Keratinocyte (primary cell): ENCODE measurements at regions not wholly inside any gene's neighbourhood (a gene's known extent, or its start where the extent isn't known, plus 50 kb on each side); places are given as distances from the start of the nearest gene placed in this dataset.

Source experiments
- DNase-seq: peaks from one replicate; pipeline ENCODE4 v3.0.0-alpha.2; 2011; ENCODE audit warnings: low read depth, missing footprints, low spot score
- FAIRE-seq: peaks from 2 replicates; lab custom pipeline; 2011; peaks lifted over from hg19 to GRCh38; lab: Jason Lieb, UNC
- H2AFZ ChIP-seq: 2 replicates; pipeline ENCODE4 v1.6.0; 2012; ENCODE audit warnings: low read length, control low read depth, inconsistent platforms; ENCODE audit not compliant: control insufficient read depth
- H3K27ac ChIP-seq: 2 replicates; pipeline ENCODE4 v1.5.1; 2011; ENCODE audit warnings: low read length; ENCODE audit not compliant: control insufficient read depth, insufficient read depth
- H3K27me3 ChIP-seq: 3 replicates; pipeline ENCODE4 v1.6.0; 2011; ENCODE audit warnings: low read length; ENCODE audit not compliant: control insufficient read depth, insufficient read depth; ENCODE audit errors: extremely low read depth
- H3K36me3 ChIP-seq, 2 experiments: 2 replicates in 1 of 2; 3 replicates in 1 of 2; pipeline ENCODE4 v1.5.1; 2011; ENCODE audit warnings: low read length in 2 of 2, mild to moderate bottlenecking in 1 of 2; ENCODE audit not compliant: control insufficient read depth in 2 of 2, insufficient read depth in 2 of 2; ENCODE audit errors: extremely low read depth in 1 of 2
- H3K4me1 ChIP-seq: 3 replicates; pipeline ENCODE4 v1.5.1; 2011; ENCODE audit warnings: low read length; ENCODE audit not compliant: control insufficient read depth, insufficient read depth; ENCODE audit errors: extremely low read depth
- H3K4me2 ChIP-seq: 3 replicates; pipeline ENCODE4 v1.6.0; 2011; ENCODE audit warnings: low read depth, low read length; ENCODE audit not compliant: control insufficient read depth, insufficient read depth; ENCODE audit errors: extremely low read depth
- H3K4me3 ChIP-seq, 3 experiments: fragments of 200-600 bp in 1 of 3; sonication (generic) in 1 of 3; 2 replicates in 2 of 3; 3 replicates in 1 of 3; pipeline ENCODE4 v1.5.1; 2011 to 2016; ENCODE audit warnings: low read length in 3 of 3, mild to moderate bottlenecking in 3 of 3, control low read depth in 2 of 3, inconsistent platforms in 1 of 3, low read depth in 1 of 3, mixed read lengths in 1 of 3, mixed run types in 1 of 3, moderate library complexity in 1 of 3; ENCODE audit not compliant: control insufficient read depth in 2 of 3, insufficient read depth in 2 of 3; ENCODE audit errors: extremely low read depth in 1 of 3
- H3K79me2 ChIP-seq: 2 replicates; pipeline ENCODE4 v1.6.0; 2012; ENCODE audit warnings: low read length; ENCODE audit not compliant: control insufficient read depth, insufficient read depth
- H3K9ac ChIP-seq: 3 replicates; pipeline ENCODE4 v1.6.0; 2011; ENCODE audit warnings: low read length; ENCODE audit not compliant: control insufficient read depth, insufficient read depth; ENCODE audit errors: extremely low read depth
- H3K9me1 ChIP-seq: 3 replicates; pipeline ENCODE4 v1.6.0; 2011; ENCODE audit warnings: low read length; ENCODE audit not compliant: control insufficient read depth, insufficient read depth; ENCODE audit errors: extremely low read depth
- H3K9me3 ChIP-seq: 2 replicates; pipeline ENCODE4 v1.5.1; 2012; ENCODE audit warnings: low read depth, low read length; ENCODE audit not compliant: control insufficient read depth
- H4K20me1 ChIP-seq: 3 replicates; pipeline ENCODE4 v1.6.0; 2011; ENCODE audit warnings: low read length; ENCODE audit not compliant: control insufficient read depth, insufficient read depth; ENCODE audit errors: extremely low read depth
- EZH2 ChIP-seq: IDR thresholded peaks from one replicate; pipeline ENCODE4 v1.6.1; 2012; ENCODE audit warnings: inconsistent platforms, mild to moderate bottlenecking, low read length, moderate library complexity
- dilution Hi-C: fragments of 300-500 bp; cut with MboI; formaldehyde crosslinking; loops from one replicate; pipeline ENCODE4 v1.7.0; 2020; ENCODE audit warnings: low sequenced_read_pairs; ENCODE audit not compliant: extremely low pct_ligation_motif_present
- TF ChIP-seq, protein P1 (sequence below), 3 experiments: IDR thresholded peaks in 1 of 3; conservative IDR thresholded peaks in 1 of 3; optimal IDR thresholded peaks in 1 of 3; 2 replicates in 2 of 3; 3 replicates in 1 of 3; pipeline versions ENCODE3 to v1.5.1; 2011; ENCODE audit warnings: low read length in 3 of 3, mild to moderate bottlenecking in 3 of 3, moderate library complexity in 2 of 3, control low read depth in 1 of 3, inconsistent platforms in 1 of 3; ENCODE audit not compliant: insufficient read depth in 2 of 3; ENCODE audit errors: extremely low read depth in 1 of 3

DNA sequence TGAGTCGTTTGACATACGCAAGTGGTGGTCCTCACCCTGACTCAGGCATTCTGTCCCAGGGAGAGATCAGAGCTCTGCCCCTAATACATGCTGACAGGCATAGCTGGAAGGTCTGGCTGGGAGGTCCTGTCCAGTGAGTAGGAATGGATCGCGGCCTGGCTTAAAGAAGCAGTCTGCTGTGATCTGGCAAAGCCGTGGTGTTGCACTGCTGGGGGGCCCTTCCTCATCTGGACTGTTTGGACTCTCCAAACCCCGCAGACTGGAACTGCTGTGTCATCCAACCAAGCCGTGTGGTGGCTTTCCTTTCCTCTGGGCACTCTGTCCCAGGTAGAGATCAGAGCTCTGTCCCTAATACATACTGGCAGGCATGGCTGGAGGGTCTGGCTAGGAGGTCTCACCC lies 64.3 kb upstream of the MAGEB16 start:
- H4K20me1 ChIP-seq, result no peaks in the 10 kb centered on the region
- no peak for DNase-seq

DNA sequence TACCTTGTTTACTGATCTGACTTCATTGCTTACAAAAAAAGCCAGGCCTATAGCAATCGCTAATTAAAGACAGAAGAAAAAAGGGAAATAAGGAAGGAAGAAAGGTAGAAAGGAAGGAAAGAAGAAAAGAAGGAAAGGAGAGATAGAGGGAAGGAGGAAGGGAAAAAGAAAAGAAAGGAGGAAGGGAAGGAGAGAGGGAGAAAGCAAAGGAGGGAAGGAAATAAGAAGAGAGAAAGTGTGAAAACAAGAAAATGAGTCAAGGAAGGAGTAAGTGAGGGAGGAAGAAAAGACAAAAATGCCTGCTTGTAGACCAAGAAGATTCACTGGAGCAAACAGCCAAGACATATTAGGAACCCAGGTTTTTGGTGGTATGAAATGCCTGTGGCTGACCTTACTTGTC lies 57.0 kb upstream of the MAGEB16 start:
- FAIRE-seq, result no peak
- no peak for DNase-seq
- Histone ChIP-seq H3K79me2 (no peaks in the 10 kb centered on the region), H3K27me3 (no peaks in the 10 kb centered on the region), H3K9ac (no peak overlapping the region), H3K9me1 (no peaks in the 10 kb centered on the region), H3K4me1 (no peaks in the 10 kb centered on the region), H3K4me3 (no peak overlapping the region), H2AFZ (no peak overlapping the region), H3K9me3 (no peaks in the 10 kb centered on the region), H4K20me1 (no peaks in the 10 kb centered on the region), H3K27ac (no peak overlapping the region), H3K36me3 (no peaks in the 10 kb centered on the region), H3K4me2 (no peak overlapping the region)
- dilution Hi-C loops, result no loop called here
- TF ChIP-seq EZH2, result no peak
- TF ChIP-seq, protein P1, sequence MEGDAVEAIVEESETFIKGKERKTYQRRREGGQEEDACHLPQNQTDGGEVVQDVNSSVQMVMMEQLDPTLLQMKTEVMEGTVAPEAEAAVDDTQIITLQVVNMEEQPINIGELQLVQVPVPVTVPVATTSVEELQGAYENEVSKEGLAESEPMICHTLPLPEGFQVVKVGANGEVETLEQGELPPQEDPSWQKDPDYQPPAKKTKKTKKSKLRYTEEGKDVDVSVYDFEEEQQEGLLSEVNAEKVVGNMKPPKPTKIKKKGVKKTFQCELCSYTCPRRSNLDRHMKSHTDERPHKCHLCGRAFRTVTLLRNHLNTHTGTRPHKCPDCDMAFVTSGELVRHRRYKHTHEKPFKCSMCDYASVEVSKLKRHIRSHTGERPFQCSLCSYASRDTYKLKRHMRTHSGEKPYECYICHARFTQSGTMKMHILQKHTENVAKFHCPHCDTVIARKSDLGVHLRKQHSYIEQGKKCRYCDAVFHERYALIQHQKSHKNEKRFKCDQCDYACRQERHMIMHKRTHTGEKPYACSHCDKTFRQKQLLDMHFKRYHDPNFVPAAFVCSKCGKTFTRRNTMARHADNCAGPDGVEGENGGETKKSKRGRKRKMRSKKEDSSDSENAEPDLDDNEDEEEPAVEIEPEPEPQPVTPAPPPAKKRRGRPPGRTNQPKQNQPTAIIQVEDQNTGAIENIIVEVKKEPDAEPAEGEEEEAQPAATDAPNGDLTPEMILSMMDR (optimal IDR thresholded peaks at IDR 0.05 in 1 of 3, IDR thresholded peaks at IDR 0.05 in 1 of 3, conservative IDR thresholded peaks at IDR 0.05 in 1 of 3; ENCODE audit: extremely low read depth in 1 of 3, insufficient read depth in 2 of 3, low read length in 3 of 3), result no peak

More for the DNA sequence above, 64.3 kb upstream of the MAGEB16 start:
- Histone ChIP-seq H3K9me3 (no peaks in the 10 kb centered on the region), H3K27me3 (no peaks in the 10 kb centered on the region), H3K79me2 (no peaks in the 10 kb centered on the region), H2AFZ (no peak overlapping the region), H3K9ac (no peak overlapping the region), H3K4me3 (no peak overlapping the region), H3K36me3 (no peaks in the 10 kb centered on the region), H3K9me1 (no peaks in the 10 kb centered on the region), H3K4me2 (no peak overlapping the region), H3K4me1 (no peaks in the 10 kb centered on the region), H3K27ac (no peak overlapping the region)
- no peak for FAIRE-seq
- dilution Hi-C loops, result no loop called here
- TF ChIP-seq, protein P1 (optimal IDR thresholded peaks at IDR 0.05 in 1 of 3, IDR thresholded peaks at IDR 0.05 in 1 of 3, conservative IDR thresholded peaks at IDR 0.05 in 1 of 3; ENCODE audit: extremely low read depth in 1 of 3, insufficient read depth in 2 of 3, low read length in 3 of 3), result no peak
- no peak for TF ChIP-seq EZH2
